Activated CD4-positive, alpha-beta memory T cell treated with anti-CD3 and anti-CD28 coated beads, Interleukin-2, amount 10 ng/mL, durations not matched to agents 7 days and 5 days (primary cell): ENCODE measurements at regions not wholly inside any gene's neighbourhood (a gene's known extent, or its start where the extent isn't known, plus 50 kb on each side); places are given as distances from the start of the nearest gene placed in this dataset.

Experiments used
- CTCF ChIA-PET: fragments of 350-600 bp; sonication (Branson Sonifier 250); formaldehyde crosslinking; loops from one replicate; lab custom pipeline; 2021; ENCODE audit warnings: antibody characterized with exemption, inconsistent platforms; lab: Charles Lee
- POLR2A ChIA-PET: fragments of 350-600 bp; sonication (Branson Sonifier 250); formaldehyde crosslinking; loops from one replicate; lab custom pipeline; 2021; ENCODE audit warnings: antibody characterized with exemption; lab: Charles Lee
- DNase-seq: peaks from one replicate; pipeline ENCODE4 v3.0.0-alpha.2; 2020
- H3K27ac Mint-ChIP-seq: one replicate; pipeline ENCODE4 v1.8.0; 2021; ENCODE audit warnings: mild to moderate bottlenecking, mixed read lengths
- H3K27me3 Mint-ChIP-seq: one replicate; pipeline ENCODE4 v1.8.0; 2021; ENCODE audit warnings: mixed read lengths
- H3K36me3 Mint-ChIP-seq: one replicate; pipeline ENCODE4 v1.8.0; 2021; ENCODE audit warnings: low read depth, mixed read lengths
- H3K4me1 Mint-ChIP-seq: one replicate; pipeline ENCODE4 v1.8.0; 2021; ENCODE audit warnings: mixed read lengths
- H3K4me3 Mint-ChIP-seq: one replicate; pipeline ENCODE4 v1.8.0; 2021; ENCODE audit warnings: mild to moderate bottlenecking, mixed read lengths
- H3K9me3 Mint-ChIP-seq: one replicate; pipeline ENCODE4 v1.8.0; 2021; ENCODE audit warnings: mixed read lengths

- Mint-ChIP-seq H3K27ac (no peak overlapping the region), H3K4me3 (no peak overlapping the region), H3K9me3 (peaks cover 2% of the 10 kb centered on the region), H3K36me3 (no peaks in the 10 kb centered on the region), H3K4me1 (no peaks in the 10 kb centered on the region), H3K27me3 (no peaks in the 10 kb centered on the region)
- POLR2A ChIA-PET, result no interaction called here
- no peak for DNase-seq
- CTCF ChIA-PET, result no interaction called here
Measured at GRCh38 chr10:84908491-84908890, 580.1 kb downstream of the CCSER2 start.

- Mint-ChIP-seq H3K4me3 (no peak overlapping the region), H3K27ac (no peak overlapping the region), H3K27me3 (no peaks in the 10 kb centered on the region), H3K4me1 (no peaks in the 10 kb centered on the region), H3K9me3 (no peaks in the 10 kb centered on the region), H3K36me3 (no peaks in the 10 kb centered on the region)
- ChIA-PET CTCF (no interaction called here), POLR2A (no interaction called here)
- no peak for DNase-seq
Measured at GRCh38 chr10:84921701-84922100, 593.3 kb downstream of the CCSER2 start.

- Mint-ChIP-seq H3K27ac (no peak overlapping the region), H3K36me3 (no peaks in the 10 kb centered on the region), H3K9me3 (no peaks in the 10 kb centered on the region), H3K4me3 (no peak overlapping the region), H3K27me3 (no peaks in the 10 kb centered on the region), H3K4me1 (no peaks in the 10 kb centered on the region)
- POLR2A ChIA-PET, result no interaction called here
- DNase-seq, result no peak
- CTCF ChIA-PET, result no interaction called here
Measured at GRCh38 chr10:84924131-84924530, 595.7 kb downstream of the CCSER2 start.

DNA sequence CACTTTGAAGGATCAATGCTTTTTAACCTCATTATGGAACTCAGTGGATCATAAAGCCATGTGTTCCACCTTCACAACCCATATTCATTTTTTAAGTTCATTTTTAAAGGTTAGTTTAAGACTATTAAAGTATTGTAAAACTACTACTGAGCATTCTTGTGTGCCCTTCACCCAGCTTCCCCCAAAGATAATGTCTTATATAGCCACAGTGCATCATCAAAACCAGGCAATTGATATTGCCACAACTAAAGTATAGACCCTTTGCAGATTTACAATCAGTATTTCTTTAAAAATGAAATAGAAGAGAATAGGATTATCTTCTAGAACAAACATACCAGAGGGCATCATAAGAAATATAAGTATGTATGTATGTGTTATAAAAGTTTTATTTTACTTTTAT is 597.1 kb downstream of the CCSER2 start:
- no peak overlapping the region for H3K4me3 Mint-ChIP-seq
- no peak for DNase-seq
- ChIA-PET CTCF (no interaction called here), POLR2A (no interaction called here)
- H3K4me1 Mint-ChIP-seq, result no peaks in the 10 kb centered on the region
- no peaks in the 10 kb centered on the region for H3K27me3 Mint-ChIP-seq
- H3K27ac Mint-ChIP-seq, result no peak overlapping the region
- no peaks in the 10 kb centered on the region for H3K36me3 Mint-ChIP-seq
- H3K9me3 Mint-ChIP-seq, result no peaks in the 10 kb centered on the region

GRCh38 chr10:84933402-84933801 is 605.0 kb downstream of the CCSER2 start:
- no peaks in the 10 kb centered on the region for H3K27me3 Mint-ChIP-seq
- no peak overlapping the region for H3K4me3 Mint-ChIP-seq
- ChIA-PET POLR2A (no interaction called here), CTCF (no interaction called here)
- H3K9me3 Mint-ChIP-seq, result no peaks in the 10 kb centered on the region
- no peak for DNase-seq
- H3K36me3 Mint-ChIP-seq, result no peaks in the 10 kb centered on the region
- H3K4me1 Mint-ChIP-seq, result peaks cover 2% of the 10 kb centered on the region
- no peak overlapping the region for H3K27ac Mint-ChIP-seq

- no peaks in the 10 kb centered on the region for H3K36me3 Mint-ChIP-seq
- H3K4me3 Mint-ChIP-seq, result no peak overlapping the region
- H3K4me1 Mint-ChIP-seq, result peaks cover 2% of the 10 kb centered on the region
- no peak for DNase-seq
- no peaks in the 10 kb centered on the region for H3K9me3 Mint-ChIP-seq
- CTCF ChIA-PET, result no interaction called here
- POLR2A ChIA-PET, result no interaction called here
- no peak overlapping the region for H3K27ac Mint-ChIP-seq
- H3K27me3 Mint-ChIP-seq, result no peaks in the 10 kb centered on the region
Measured at GRCh38 chr10:84935772-84936171, 607.4 kb downstream of the CCSER2 start.

GRCh38 chr10:84938117-84938905 is 609.9 kb downstream of the CCSER2 start:
- CTCF ChIA-PET, result no interaction called here
- no peak overlapping the region for H3K4me3 Mint-ChIP-seq
- H3K27me3 Mint-ChIP-seq, result no peaks in the 10 kb centered on the region
- H3K9me3 Mint-ChIP-seq, result no peaks in the 10 kb centered on the region
- POLR2A ChIA-PET, result no interaction called here
- no peak overlapping the region for H3K27ac Mint-ChIP-seq
- no peak for DNase-seq
- H3K4me1 Mint-ChIP-seq, result peaks cover 2% of the 10 kb centered on the region
- no peaks in the 10 kb centered on the region for H3K36me3 Mint-ChIP-seq

- DNase-seq, result no peak
- H3K9me3 Mint-ChIP-seq, result no peaks in the 10 kb centered on the region
- no peaks in the 10 kb centered on the region for H3K36me3 Mint-ChIP-seq
- H3K27me3 Mint-ChIP-seq, result no peaks in the 10 kb centered on the region
- H3K4me1 Mint-ChIP-seq, result no peaks in the 10 kb centered on the region
- no peak overlapping the region for H3K4me3 Mint-ChIP-seq
- ChIA-PET POLR2A (no interaction called here), CTCF (no interaction called here)
- H3K27ac Mint-ChIP-seq, result no peak overlapping the region
Measured at GRCh38 chr10:84943541-84943940, 615.2 kb downstream of the CCSER2 start.

DNA sequence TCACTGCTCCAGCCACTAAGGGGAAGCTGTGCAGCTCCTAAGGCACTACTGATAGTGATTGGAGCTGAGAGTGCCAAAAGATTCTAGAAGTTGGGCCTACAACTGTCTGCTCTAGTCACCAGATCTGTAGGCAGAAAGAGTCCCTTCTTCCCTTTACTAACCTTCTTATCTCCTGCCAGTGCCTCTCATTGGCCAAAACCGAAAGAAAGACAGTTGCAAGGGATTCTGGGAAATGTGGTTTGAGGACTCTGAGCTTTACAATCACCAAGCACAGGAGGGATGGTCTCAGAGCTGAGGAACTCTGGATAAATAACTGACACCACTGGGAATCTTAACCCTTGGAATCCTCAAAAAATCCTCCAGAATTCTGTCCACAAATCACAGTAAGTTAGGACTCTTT is 615.8 kb downstream of the CCSER2 start:
- ChIA-PET POLR2A (no interaction called here), CTCF (no interaction called here)
- H3K4me3 Mint-ChIP-seq, result no peak overlapping the region
- H3K9me3 Mint-ChIP-seq, result no peaks in the 10 kb centered on the region
- no peak for DNase-seq
- H3K27me3 Mint-ChIP-seq, result no peaks in the 10 kb centered on the region
- H3K4me1 Mint-ChIP-seq, result no peaks in the 10 kb centered on the region
- H3K36me3 Mint-ChIP-seq, result no peaks in the 10 kb centered on the region
- no peak overlapping the region for H3K27ac Mint-ChIP-seq

- no peak overlapping the region for H3K27ac Mint-ChIP-seq
- H3K9me3 Mint-ChIP-seq, result no peaks in the 10 kb centered on the region
- no peaks in the 10 kb centered on the region for H3K4me1 Mint-ChIP-seq
- H3K27me3 Mint-ChIP-seq, result no peaks in the 10 kb centered on the region
- ChIA-PET POLR2A (no interaction called here), CTCF (no interaction called here)
- no peak overlapping the region for H3K4me3 Mint-ChIP-seq
- H3K36me3 Mint-ChIP-seq, result no peaks in the 10 kb centered on the region
- DNase-seq, result no peak
Measured at GRCh38 chr10:84945791-84946190, 617.4 kb downstream of the CCSER2 start.

DNA sequence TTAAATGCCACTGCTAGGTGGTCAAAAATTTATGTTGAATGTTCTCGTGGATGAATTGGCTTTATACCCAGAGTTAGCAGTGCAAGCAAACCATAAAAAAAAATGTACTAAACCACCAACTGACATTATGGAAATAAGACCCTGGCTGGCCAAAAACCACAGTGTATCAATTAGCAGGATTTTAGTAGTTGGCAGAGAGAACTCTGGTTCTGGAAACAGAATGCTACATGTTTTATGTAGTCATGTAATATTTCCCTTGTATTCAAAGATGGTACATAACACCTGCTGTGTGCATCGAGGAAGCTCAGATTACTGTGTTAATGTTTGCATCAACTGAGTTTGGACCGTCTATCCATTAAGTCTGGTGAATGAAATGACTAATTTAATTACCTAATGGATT is 618.5 kb downstream of the CCSER2 start:
- CTCF ChIA-PET, result no interaction called here
- no peak overlapping the region for H3K4me3 Mint-ChIP-seq
- H3K9me3 Mint-ChIP-seq, result no peaks in the 10 kb centered on the region
- H3K27me3 Mint-ChIP-seq, result no peaks in the 10 kb centered on the region
- H3K27ac Mint-ChIP-seq, result no peak overlapping the region
- no peaks in the 10 kb centered on the region for H3K4me1 Mint-ChIP-seq
- no peak for DNase-seq
- no peaks in the 10 kb centered on the region for H3K36me3 Mint-ChIP-seq
- POLR2A ChIA-PET, result no interaction called here

DNA sequence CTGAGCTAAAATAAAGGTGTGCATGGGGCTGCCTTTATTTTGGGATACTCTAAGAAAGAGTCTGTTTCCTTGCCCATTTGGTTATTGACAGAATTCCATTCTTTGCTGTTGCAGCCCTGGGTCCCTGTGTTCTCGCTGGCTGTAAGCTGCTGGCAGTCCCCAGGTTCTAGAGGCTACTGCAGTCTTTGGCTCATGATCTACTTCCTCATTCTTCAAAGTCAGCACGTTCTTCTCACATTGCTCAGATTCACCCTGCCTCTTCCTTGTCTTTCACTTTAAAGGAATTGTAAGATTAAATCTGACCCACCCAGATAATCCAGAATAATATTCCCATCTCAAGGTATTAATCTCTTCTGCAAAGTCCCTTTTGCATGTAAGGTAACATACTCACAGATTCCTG is 620.3 kb downstream of the CCSER2 start:
- no peak overlapping the region for H3K27ac Mint-ChIP-seq
- POLR2A ChIA-PET, result no interaction called here
- CTCF ChIA-PET, result no interaction called here
- no peaks in the 10 kb centered on the region for H3K36me3 Mint-ChIP-seq
- no peak for DNase-seq
- H3K9me3 Mint-ChIP-seq, result no peaks in the 10 kb centered on the region
- no peaks in the 10 kb centered on the region for H3K4me1 Mint-ChIP-seq
- no peaks in the 10 kb centered on the region for H3K27me3 Mint-ChIP-seq
- no peak overlapping the region for H3K4me3 Mint-ChIP-seq

- ChIA-PET CTCF (no interaction called here), POLR2A (no interaction called here)
- Mint-ChIP-seq H3K36me3 (no peaks in the 10 kb centered on the region), H3K4me3 (no peak overlapping the region), H3K4me1 (no peaks in the 10 kb centered on the region), H3K27me3 (no peaks in the 10 kb centered on the region), H3K9me3 (no peaks in the 10 kb centered on the region), H3K27ac (no peak overlapping the region)
- DNase-seq, result no peak
Measured at GRCh38 chr10:84951616-84952015, 623.2 kb downstream of the CCSER2 start.

DNA sequence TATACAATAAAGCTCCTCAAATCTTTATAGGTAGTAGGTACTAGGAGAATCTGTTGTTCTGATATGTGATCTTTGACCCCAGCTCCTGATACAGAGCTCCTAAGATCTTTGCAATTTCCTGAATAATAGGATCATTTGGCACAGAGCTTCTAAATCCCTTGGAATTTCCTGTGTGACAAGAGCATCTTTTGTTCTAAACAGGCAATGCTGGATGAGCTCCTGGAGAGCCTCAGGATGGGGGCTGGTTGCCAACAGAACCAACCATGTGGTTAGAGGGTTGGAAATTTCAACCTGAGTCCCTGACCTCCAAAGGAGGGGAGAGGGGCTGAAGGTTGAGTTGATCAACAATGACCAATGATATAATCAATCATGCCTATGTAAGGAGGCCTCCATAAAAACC is 629.0 kb downstream of the CCSER2 start:
- no peaks in the 10 kb centered on the region for H3K27me3 Mint-ChIP-seq
- ChIA-PET POLR2A (no interaction called here), CTCF (no interaction called here)
- no peak overlapping the region for H3K4me3 Mint-ChIP-seq
- no peak overlapping the region for H3K27ac Mint-ChIP-seq
- H3K4me1 Mint-ChIP-seq, result no peaks in the 10 kb centered on the region
- no peak for DNase-seq
- no peaks in the 10 kb centered on the region for H3K9me3 Mint-ChIP-seq
- H3K36me3 Mint-ChIP-seq, result no peaks in the 10 kb centered on the region
